Osteoblast (primary cell): ENCODE measurements at regions not wholly inside any gene's neighbourhood (a gene's known extent, or its start where the extent isn't known, plus 50 kb on each side); places are given as distances from the start of the nearest gene placed in this dataset.

ENCODE experiments used
- DNase-seq: peaks from one replicate; pipeline ENCODE4 v3.0.0; 2011; ENCODE audit warnings: low spot score, mixed read lengths; ENCODE audit not compliant: insufficient read length; ENCODE audit errors: missing footprints
- H2AFZ ChIP-seq: 2 replicates; pipeline ENCODE4 v1.6.0; 2011; ENCODE audit warnings: mild to moderate bottlenecking, low read length
- H3K27ac ChIP-seq: 2 replicates; pipeline ENCODE4 v1.5.1; 2011; ENCODE audit warnings: mild to moderate bottlenecking, low read depth, low read length, moderate library complexity
- H3K27me3 ChIP-seq: 2 replicates; pipeline ENCODE4 v1.6.0; 2012; ENCODE audit warnings: mild to moderate bottlenecking, control low read depth, inconsistent platforms, low read length, moderate library complexity; ENCODE audit not compliant: insufficient read depth
- H3K36me3 ChIP-seq: 2 replicates; pipeline ENCODE4 v1.5.1; 2011; ENCODE audit warnings: mild to moderate bottlenecking, low read length, control low read depth, moderate library complexity; ENCODE audit not compliant: insufficient read depth
- H3K4me1 ChIP-seq: 2 replicates; pipeline ENCODE4 v1.5.1; 2011; ENCODE audit warnings: mild to moderate bottlenecking, low read length, control low read depth, moderate library complexity; ENCODE audit not compliant: insufficient read depth
- H3K4me2 ChIP-seq: 2 replicates; pipeline ENCODE4 v1.6.0; 2011; ENCODE audit warnings: mild to moderate bottlenecking, low read length; ENCODE audit not compliant: insufficient read depth
- H3K4me3 ChIP-seq: fragments of 200-600 bp; sonication (generic); 3 replicates; pipeline ENCODE4 v1.5.1; 2012; ENCODE audit warnings: mild to moderate bottlenecking, low read length, inconsistent platforms; ENCODE audit not compliant: insufficient read depth
- H3K79me2 ChIP-seq: 2 replicates; pipeline ENCODE4 v1.6.0; 2012; ENCODE audit warnings: mild to moderate bottlenecking, low read length, control low read depth, inconsistent platforms; ENCODE audit not compliant: insufficient read depth
- H3K9me3 ChIP-seq: 2 replicates; pipeline ENCODE4 v1.5.1; 2011; ENCODE audit warnings: low read depth, low read length, control low read depth
- H4K20me1 ChIP-seq: 2 replicates; pipeline ENCODE4 v1.6.0; 2012; ENCODE audit warnings: mild to moderate bottlenecking, low read length, control low read depth; ENCODE audit not compliant: insufficient read depth
- TF ChIP-seq, protein P1 (sequence below): IDR thresholded peaks from 2 replicates; pipeline ENCODE4 v1.5.1; 2011; ENCODE audit warnings: mild to moderate bottlenecking, low read depth, low read length, moderate library complexity; ENCODE audit errors: extremely low read depth

- H3K36me3 ChIP-seq, result no peaks in the 10 kb centered on the region
- no peaks in the 10 kb centered on the region for H3K9me3 ChIP-seq
- H3K79me2 ChIP-seq, result no peaks in the 10 kb centered on the region
- no peak overlapping the region for H2AFZ ChIP-seq
- H4K20me1 ChIP-seq, result no peaks in the 10 kb centered on the region
- no peak overlapping the region for H3K27ac ChIP-seq
- H3K4me2 ChIP-seq, result no peak overlapping the region
- no peaks in the 10 kb centered on the region for H3K4me1 ChIP-seq
- H3K27me3 ChIP-seq, result no peaks in the 10 kb centered on the region
- no peak overlapping the region for H3K4me3 ChIP-seq
- peak; percentile 38 for DNase-seq
- TF ChIP-seq, protein P1, sequence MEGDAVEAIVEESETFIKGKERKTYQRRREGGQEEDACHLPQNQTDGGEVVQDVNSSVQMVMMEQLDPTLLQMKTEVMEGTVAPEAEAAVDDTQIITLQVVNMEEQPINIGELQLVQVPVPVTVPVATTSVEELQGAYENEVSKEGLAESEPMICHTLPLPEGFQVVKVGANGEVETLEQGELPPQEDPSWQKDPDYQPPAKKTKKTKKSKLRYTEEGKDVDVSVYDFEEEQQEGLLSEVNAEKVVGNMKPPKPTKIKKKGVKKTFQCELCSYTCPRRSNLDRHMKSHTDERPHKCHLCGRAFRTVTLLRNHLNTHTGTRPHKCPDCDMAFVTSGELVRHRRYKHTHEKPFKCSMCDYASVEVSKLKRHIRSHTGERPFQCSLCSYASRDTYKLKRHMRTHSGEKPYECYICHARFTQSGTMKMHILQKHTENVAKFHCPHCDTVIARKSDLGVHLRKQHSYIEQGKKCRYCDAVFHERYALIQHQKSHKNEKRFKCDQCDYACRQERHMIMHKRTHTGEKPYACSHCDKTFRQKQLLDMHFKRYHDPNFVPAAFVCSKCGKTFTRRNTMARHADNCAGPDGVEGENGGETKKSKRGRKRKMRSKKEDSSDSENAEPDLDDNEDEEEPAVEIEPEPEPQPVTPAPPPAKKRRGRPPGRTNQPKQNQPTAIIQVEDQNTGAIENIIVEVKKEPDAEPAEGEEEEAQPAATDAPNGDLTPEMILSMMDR, result no peak
These were observed 1420.4 kb upstream of the PRMT6 start for GRCh38 chr1:105636052-105636451.

GRCh38 chr1:105641407-105641806, 1415.1 kb upstream of the PRMT6 start:
- Histone ChIP-seq H3K27ac (no peak overlapping the region), H4K20me1 (no peaks in the 10 kb centered on the region), H3K36me3 (no peaks in the 10 kb centered on the region), H3K4me3 (no peak overlapping the region), H3K4me2 (no peak overlapping the region), H3K79me2 (no peaks in the 10 kb centered on the region), H3K9me3 (peaks cover 2% of the 10 kb centered on the region), H3K4me1 (no peaks in the 10 kb centered on the region), H2AFZ (no peak overlapping the region), H3K27me3 (no peaks in the 10 kb centered on the region)
- no peak for DNase-seq
- TF ChIP-seq, protein P1, result no peak

DNA sequence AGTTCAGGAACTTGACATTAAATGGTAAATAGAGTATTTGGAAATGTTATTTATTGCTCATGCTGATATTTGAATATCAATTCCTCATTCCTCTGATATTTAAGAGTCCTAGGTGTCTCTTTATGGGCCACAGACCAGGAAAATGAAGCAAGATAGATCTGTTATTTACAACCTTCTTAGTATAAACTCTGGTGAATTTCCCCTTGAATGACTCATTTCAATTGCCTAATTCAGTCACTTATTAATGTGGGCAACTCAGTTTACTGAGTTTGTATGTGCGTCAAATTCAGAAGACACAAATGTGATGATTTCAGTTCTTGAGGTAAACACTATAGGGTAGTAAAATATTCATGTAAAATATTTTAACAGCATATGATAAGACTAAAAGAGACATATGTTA, 1404.4 kb upstream of the PRMT6 start:
- H3K27ac ChIP-seq, result no peak overlapping the region
- no peaks in the 10 kb centered on the region for H3K79me2 ChIP-seq
- H3K9me3 ChIP-seq, result peaks cover 4% of the 10 kb centered on the region
- no peaks in the 10 kb centered on the region for H3K36me3 ChIP-seq
- H4K20me1 ChIP-seq, result no peaks in the 10 kb centered on the region
- H3K4me3 ChIP-seq, result no peak overlapping the region
- H3K27me3 ChIP-seq, result no peaks in the 10 kb centered on the region
- no peak overlapping the region for H2AFZ ChIP-seq
- no peak overlapping the region for H3K4me2 ChIP-seq
- TF ChIP-seq, protein P1, result no peak
- H3K4me1 ChIP-seq, result no peaks in the 10 kb centered on the region
- no peak for DNase-seq

- H3K4me2 ChIP-seq, result no peak overlapping the region
- TF ChIP-seq, protein P1, result no peak
- H3K36me3 ChIP-seq, result no peaks in the 10 kb centered on the region
- no peaks in the 10 kb centered on the region for H4K20me1 ChIP-seq
- no peaks in the 10 kb centered on the region for H3K79me2 ChIP-seq
- H3K27ac ChIP-seq, result no peak overlapping the region
- peaks cover 2% of the 10 kb centered on the region for H3K9me3 ChIP-seq
- no peak overlapping the region for H3K4me3 ChIP-seq
- no peak for DNase-seq
- H3K4me1 ChIP-seq, result no peaks in the 10 kb centered on the region
- H2AFZ ChIP-seq, result no peak overlapping the region
- H3K27me3 ChIP-seq, result no peaks in the 10 kb centered on the region
These were observed 1401.4 kb upstream of the PRMT6 start for GRCh38 chr1:105655032-105655431.
